Esophagus muscularis mucosa (tissue), 4 donors: ENCODE measurements at regions not wholly inside any gene's neighbourhood (a gene's known extent, or its start where the extent isn't known, plus 50 kb on each side); places are given as distances from the start of the nearest gene placed in this dataset.
"Not testable (repeated sequence)": the region's sequence is repeated elsewhere in the genome, so short reads cannot be mapped to it uniquely, and the experiment has no call there.

Source experiments
- DNase-seq: peaks from one replicate; pipeline ENCODE4 v3.0.0-alpha.2; 2017; ENCODE audit errors: extremely low spot score
- H3K27ac ChIP-seq, 4 donors: fragments of 200-600 bp; sonication (generic); replicated peaks in 1 of 4; 1 replicate in 3 of 4; 2 replicates in 1 of 4; pipeline ENCODE4 v1.5.1; 2016 to 2019; ENCODE audit warnings: mild to moderate bottlenecking in 1 of 4
- H3K27me3 ChIP-seq, 4 donors: fragments of 200-600 bp; sonication (generic); one replicate each; pipeline versions ENCODE4 v1.5.1 to v1.6.0; 2016 to 2019
- H3K36me3 ChIP-seq, 4 donors: fragments of 200-600 bp; sonication (generic); one replicate each; pipeline ENCODE4 v1.5.1; 2016 to 2019
- H3K4me1 ChIP-seq, 4 donors: fragments of 200-600 bp; sonication (generic); one replicate each; pipeline ENCODE4 v1.5.1; 2016 to 2019
- H3K4me3 ChIP-seq, 4 donors: fragments of 200-600 bp; sonication (generic); 1 replicate in 2 of 4; 2 replicates in 2 of 4; pipeline ENCODE4 v1.5.1; 2016 to 2019; ENCODE audit warnings: mild to moderate bottlenecking in 4 of 4, moderate library complexity in 1 of 4
- H3K9me3 ChIP-seq, 4 donors: fragments of 200-600 bp; sonication (generic); 1 replicate in 3 of 4; 2 replicates in 1 of 4; pipeline ENCODE4 v1.5.1; 2016 to 2019
- CTCF ChIP-seq, 3 experiments: fragments of 200-600 bp in 2 of 3; fragments of 450-650 bp in 1 of 3; sonication (generic) in 2 of 3; IDR thresholded peaks; one replicate each; pipeline ENCODE4 v1.5.1; 2017 to 2019; ENCODE audit warnings: antibody characterized with exemption in 3 of 3, mild to moderate bottlenecking in 2 of 3, moderate library complexity in 1 of 3
- EP300 ChIP-seq: sonication (generic); formaldehyde crosslinking; IDR thresholded peaks from one replicate; pipeline ENCODE4 v1.6.1; 2017; ENCODE audit warnings: antibody characterized with exemption
- POLR2A ChIP-seq: fragments of 450-650 bp; IDR thresholded peaks from one replicate; pipeline ENCODE4 v1.6.1; 2017; ENCODE audit warnings: antibody characterized with exemption, moderate library complexity, mild to moderate bottlenecking, low read depth
- POLR2AphosphoS5 ChIP-seq, 2 donors: sonication (generic); formaldehyde crosslinking; IDR thresholded peaks; one replicate each; pipeline ENCODE4 v1.6.1; 2017; ENCODE audit warnings: antibody characterized with exemption in 2 of 2
- WGBS: methylation state at CpG from one replicate; pipeline ENCODE4 v1.1.5; 2018; 5-methylcytosine and 5-hydroxymethylcytosine counted together
- intact Hi-C: fragments of 100-400 bp; cut with DNase I; formaldehyde crosslinking; loops from one replicate; pipeline ENCODE4 v1.15.1; 2023

- no peak for TF ChIP-seq CTCF (IDR thresholded peaks at IDR 0.05)
- TF ChIP-seq POLR2A: no peak
- no peak for TF ChIP-seq EP300
- no peak for TF ChIP-seq POLR2AphosphoS5 (IDR thresholded peaks at IDR 0.05)
- Histone ChIP-seq H3K36me3 (no peaks in the 10 kb centered on the region), H3K4me3 (no peak overlapping the region), H3K27ac (no peak overlapping the region), H3K27me3 (no peaks in the 10 kb centered on the region), H3K4me1 (no peaks in the 10 kb centered on the region), H3K9me3 (peaks cover 0 to 15% (median 4%) of the 10 kb centered on the region in 4 donors)
- no peak for DNase-seq
- WGBS: 77% methylated on average over 6 of the region's 6 CpGs
- intact Hi-C loops: no loop called here
Measured at GRCh38 chr3:22704571-22705354, 498.4 kb upstream of the UBE2E2 start.

GRCh38 chr3:22706922-22707321 is 496.2 kb upstream of the UBE2E2 start:
- H3K27me3 ChIP-seq, H3K27ac ChIP-seq, H3K36me3 ChIP-seq, intact Hi-C loops, DNase-seq, H3K4me1 ChIP-seq, H3K4me3 ChIP-seq: not testable (repeated sequence)
- peaks cover 0 to 15% (median 4%) of the 10 kb centered on the region in 4 donors for H3K9me3 ChIP-seq
- WGBS: 96% methylated on average over 10 of the region's 10 CpGs

- intact Hi-C loops: no loop called here
- DNase-seq: no peak
- TF ChIP-seq EP300 (no peak), POLR2AphosphoS5 (IDR thresholded peaks at IDR 0.05) (peak; percentile 20 to 63), CTCF (IDR thresholded peaks at IDR 0.05) (no peak), POLR2A (no peak)
- WGBS: 10% methylated on average over 3 of the region's 3 CpGs
- H3K27ac ChIP-seq: peak overlapping the region in 1 of 4 donors; percentile 23
- no peak overlapping the region for H3K4me3 ChIP-seq
- H3K27me3 ChIP-seq: no peaks in the 10 kb centered on the region
- no peaks in the 10 kb centered on the region for H3K36me3 ChIP-seq
- peaks cover 0 to 20% (median 15%) of the 10 kb centered on the region in 4 donors for H3K4me1 ChIP-seq
- H3K9me3 ChIP-seq: peaks cover 0 to 5% (median 0%) of the 10 kb centered on the region in 4 donors
Measured at GRCh38 chr3:22713936-22714335, 489.2 kb upstream of the UBE2E2 start.

- Histone ChIP-seq H3K27me3 (no peaks in the 10 kb centered on the region), H3K4me3 (no peak overlapping the region), H3K9me3 (peaks cover 0 to 5% (median 0%) of the 10 kb centered on the region in 4 donors), H3K27ac (no peak overlapping the region), H3K36me3 (no peaks in the 10 kb centered on the region), H3K4me1 (peaks cover 0 to 20% (median 15%) of the 10 kb centered on the region in 4 donors)
- DNase-seq: no peak
- 58% methylated on average over 1 of the region's 1 CpG for WGBS
- TF ChIP-seq POLR2AphosphoS5 (IDR thresholded peaks at IDR 0.05): no peak
- intact Hi-C loops: no loop called here
Measured at GRCh38 chr3:22714749-22715148, 488.4 kb upstream of the UBE2E2 start.

GRCh38 chr3:22720596-22720995 is 482.5 kb upstream of the UBE2E2 start:
- WGBS: 59% methylated on average over 1 of the region's 1 CpG
- no peaks in the 10 kb centered on the region for H3K36me3 ChIP-seq
- no peak overlapping the region for H3K27ac ChIP-seq
- intact Hi-C loops: no loop called here
- peaks cover 0 to 8% (median 2%) of the 10 kb centered on the region in 4 donors for H3K4me1 ChIP-seq
- H3K4me3 ChIP-seq: no peak overlapping the region
- no peaks in the 10 kb centered on the region for H3K27me3 ChIP-seq
- TF ChIP-seq CTCF (IDR thresholded peaks at IDR 0.05) (no peak), EP300 (no peak), POLR2AphosphoS5 (IDR thresholded peaks at IDR 0.05) (no peak), POLR2A (no peak)
- DNase-seq: no peak
- no peaks in the 10 kb centered on the region for H3K9me3 ChIP-seq

- Histone ChIP-seq H3K4me1 (peaks cover 0 to 8% (median 2%) of the 10 kb centered on the region in 4 donors), H3K27ac (no peak overlapping the region), H3K4me3 (no peak overlapping the region), H3K36me3 (no peaks in the 10 kb centered on the region), H3K27me3 (no peaks in the 10 kb centered on the region), H3K9me3 (no peaks in the 10 kb centered on the region)
- no peak for DNase-seq
- no peak for TF ChIP-seq EP300
- TF ChIP-seq CTCF (IDR thresholded peaks at IDR 0.05): no peak
- no peak for TF ChIP-seq POLR2A
- TF ChIP-seq POLR2AphosphoS5 (IDR thresholded peaks at IDR 0.05): no peak
- intact Hi-C loops: no loop called here
Measured at GRCh38 chr3:22724420-22724819, 478.7 kb upstream of the UBE2E2 start.
